ENCODE measurements at regions not wholly inside any gene's neighbourhood (a gene's known extent, or its start where the extent isn't known, plus 50 kb on each side); places are given as distances from the start of the nearest gene placed in this dataset.

- no peaks in the 10 kb centered on the region for H3K27me3 Mint-ChIP-seq (ENCODE audit: insufficient read depth)
- H3K9me3 Mint-ChIP-seq, result peaks cover 23% of the 10 kb centered on the region
- Histone ChIP-seq H3K4me3 (ENCODE audit: low read length) (no peak overlapping the region), H3K36me3 (ENCODE audit: control insufficient read depth, insufficient read depth, low read length) (no peaks in the 10 kb centered on the region), H3K27me3 (ENCODE audit: control insufficient read depth, insufficient read depth, low read length, poor library complexity, severe bottlenecking) (no peaks in the 10 kb centered on the region), H3K4me1 (ENCODE audit: control insufficient read depth, insufficient read depth, low read length) (no peaks in the 10 kb centered on the region), H3K27ac (ENCODE audit: low read depth, low read length) (no peak overlapping the region), H3K9ac (ENCODE audit: extremely low read depth, low read length, poor library complexity, severe bottlenecking) (no peak overlapping the region), H3K9me3 (ENCODE audit: control insufficient read depth, low read length) (no peaks in the 10 kb centered on the region)
- WGBS, 2 experiments (ENCODE audit: insufficient coverage in 1 of 2, insufficient read length in 1 of 2), result 80% methylated on average over 2 of the region's 2 CpGs; no CpG with 5 or more reads in 1 of the 2 experiments
- no peak for TF ChIP-seq CTCF (conservative IDR thresholded peaks at IDR 0.05)
- DNase-seq, result no peak
- no peak overlapping the region for H3K27ac Mint-ChIP-seq
- no peaks in the 10 kb centered on the region for H3K36me3 Mint-ChIP-seq (ENCODE audit: low read depth)
- no peaks in the 10 kb centered on the region for H3K4me1 Mint-ChIP-seq
- no peak overlapping the region for H3K4me3 Mint-ChIP-seq
Observed at GRCh38 chrX:36916941-36917340, 91.2 kb upstream of the FAM47C start.

GRCh38 chrX:36927712-36928111, 80.5 kb upstream of the FAM47C start:
- no peak overlapping the region for H3K27ac ChIP-seq (ENCODE audit: low read depth, low read length)
- TF ChIP-seq CTCF (conservative IDR thresholded peaks at IDR 0.05), result no peak
- no peak overlapping the region for H3K4me3 Mint-ChIP-seq
- H3K27ac Mint-ChIP-seq, result no peak overlapping the region
- H3K27me3 Mint-ChIP-seq (ENCODE audit: insufficient read depth), result no peaks in the 10 kb centered on the region
- no peaks in the 10 kb centered on the region for H3K36me3 ChIP-seq (ENCODE audit: control insufficient read depth, insufficient read depth, low read length)
- WGBS, 2 experiments (ENCODE audit: insufficient coverage in 1 of 2, insufficient read length in 1 of 2), result 100% methylated on average over 1 of the region's 1 CpG; no CpG with 5 or more reads in 1 of the 2 experiments
- no peaks in the 10 kb centered on the region for H3K4me1 Mint-ChIP-seq
- H3K4me3 ChIP-seq (ENCODE audit: low read length), result no peak overlapping the region
- no peak overlapping the region for H3K9ac ChIP-seq (ENCODE audit: extremely low read depth, low read length, poor library complexity, severe bottlenecking)
- H3K36me3 Mint-ChIP-seq (ENCODE audit: low read depth), result no peaks in the 10 kb centered on the region
- DNase-seq, result no peak
- H3K27me3 ChIP-seq (ENCODE audit: control insufficient read depth, insufficient read depth, low read length, poor library complexity, severe bottlenecking), result no peaks in the 10 kb centered on the region
- H3K4me1 ChIP-seq (ENCODE audit: control insufficient read depth, insufficient read depth, low read length), result no peaks in the 10 kb centered on the region
- H3K9me3 Mint-ChIP-seq, result peaks cover 47% of the 10 kb centered on the region
- H3K9me3 ChIP-seq (ENCODE audit: control insufficient read depth, low read length), result no peaks in the 10 kb centered on the region

- Mint-ChIP-seq H3K9me3 (peaks cover 45% of the 10 kb centered on the region), H3K27ac (no peak overlapping the region), H3K27me3 (ENCODE audit: insufficient read depth) (peaks cover 2% of the 10 kb centered on the region), H3K4me1 (no peaks in the 10 kb centered on the region), H3K36me3 (ENCODE audit: low read depth) (no peaks in the 10 kb centered on the region), H3K4me3 (no peak overlapping the region)
- WGBS, 2 experiments (ENCODE audit: insufficient coverage in 1 of 2, insufficient read length in 1 of 2), result 52% methylated on average over 1 of the region's 1 CpG; no CpG with 5 or more reads in 1 of the 2 experiments
- no peak for DNase-seq
- Histone ChIP-seq H3K4me3 (ENCODE audit: low read length) (no peak overlapping the region), H3K27ac (ENCODE audit: low read depth, low read length) (no peak overlapping the region), H3K27me3 (ENCODE audit: control insufficient read depth, insufficient read depth, low read length, poor library complexity, severe bottlenecking) (no peaks in the 10 kb centered on the region), H3K9ac (ENCODE audit: extremely low read depth, low read length, poor library complexity, severe bottlenecking) (no peak overlapping the region), H3K9me3 (ENCODE audit: control insufficient read depth, low read length) (no peaks in the 10 kb centered on the region), H3K36me3 (ENCODE audit: control insufficient read depth, insufficient read depth, low read length) (no peaks in the 10 kb centered on the region), H3K4me1 (ENCODE audit: control insufficient read depth, insufficient read depth, low read length) (no peaks in the 10 kb centered on the region)
- TF ChIP-seq CTCF (conservative IDR thresholded peaks at IDR 0.05), result no peak
Observed at GRCh38 chrX:36930491-36930890, 77.7 kb upstream of the FAM47C start.

Data from endodermal cell (in vitro differentiated cells).